NCI-H446 (cell line): ENCODE measurements at regions not wholly inside any gene's neighbourhood (a gene's known extent, or its start where the extent isn't known, plus 50 kb on each side); places are given as distances from the start of the nearest gene placed in this dataset.
A peak's percentile ranks its signal among the peaks of the same experiment; 100 is the strongest.

Experiments
- DNase-seq, 2 experiments: peaks; one replicate each; lab custom pipeline; 2025; lab: John Stamatoyannopoulos, UW

- no peak for DNase-seq
Observed at GRCh38 chr4:90007494-90008167, 113.0 kb downstream of the MMRN1 start.

GRCh38 chr4:90012918-90013317, 114.3 kb upstream of the CCSER1 start:
- no peak for DNase-seq

GRCh38 chr4:90024519-90024918, 102.7 kb upstream of the CCSER1 start:
- no peak for DNase-seq

GRCh38 chr4:90025248-90025647, 101.9 kb upstream of the CCSER1 start:
- peak in 1 of 2 experiments; percentile 52 for DNase-seq

- no peak for DNase-seq
Observed at GRCh38 chr4:90027565-90027964, 99.6 kb upstream of the CCSER1 start.

GRCh38 chr4:90028460-90028859, 98.7 kb upstream of the CCSER1 start:
- no peak for DNase-seq

- DNase-seq: peak; percentile 11 to 12
Observed at GRCh38 chr4:90030202-90030601, 97.0 kb upstream of the CCSER1 start.

GRCh38 chr4:90030953-90031352, 96.2 kb upstream of the CCSER1 start:
- DNase-seq: peak in 1 of 2 experiments; percentile 65

- no peak for DNase-seq
Observed at GRCh38 chr4:90039122-90039521, 88.1 kb upstream of the CCSER1 start.

- no peak for DNase-seq
Observed at GRCh38 chr4:90051999-90052398, 75.2 kb upstream of the CCSER1 start.

GRCh38 chr4:90057091-90057490, 70.1 kb upstream of the CCSER1 start:
- no peak for DNase-seq

- DNase-seq: no peak
Observed at GRCh38 chr4:90060039-90060438, 67.2 kb upstream of the CCSER1 start.

- no peak for DNase-seq
Observed at GRCh38 chr4:90061881-90062280, 65.3 kb upstream of the CCSER1 start.

- no peak for DNase-seq
Observed at GRCh38 chr4:90064196-90064595, 63.0 kb upstream of the CCSER1 start.

GRCh38 chr4:90069151-90069550, 58.0 kb upstream of the CCSER1 start:
- DNase-seq: no peak

GRCh38 chr4:90071289-90072235, 55.6 kb upstream of the CCSER1 start:
- DNase-seq: no peak

- no peak for DNase-seq
Observed at GRCh38 chr4:90074322-90074886, 52.8 kb upstream of the CCSER1 start.
